SW480 (cell line): ENCODE measurements at regions not wholly inside any gene's neighbourhood (a gene's known extent, or its start where the extent isn't known, plus 50 kb on each side); places are given as distances from the start of the nearest gene placed in this dataset.
A peak's percentile ranks its signal among the peaks of the same experiment; 100 is the strongest.
"Not testable (repeated sequence)": the region's sequence is repeated elsewhere in the genome, so short reads cannot be mapped to it uniquely, and the experiment has no call there.

Source experiments
- DNase-seq: peaks from one replicate; pipeline ENCODE4 v3.0.0-alpha.2; 2016; ENCODE audit warnings: low spot score

- DNase-seq, result no peak
Measured at GRCh38 chr9:108062680-108063079, 573.1 kb upstream of the KLF4 start.

DNA sequence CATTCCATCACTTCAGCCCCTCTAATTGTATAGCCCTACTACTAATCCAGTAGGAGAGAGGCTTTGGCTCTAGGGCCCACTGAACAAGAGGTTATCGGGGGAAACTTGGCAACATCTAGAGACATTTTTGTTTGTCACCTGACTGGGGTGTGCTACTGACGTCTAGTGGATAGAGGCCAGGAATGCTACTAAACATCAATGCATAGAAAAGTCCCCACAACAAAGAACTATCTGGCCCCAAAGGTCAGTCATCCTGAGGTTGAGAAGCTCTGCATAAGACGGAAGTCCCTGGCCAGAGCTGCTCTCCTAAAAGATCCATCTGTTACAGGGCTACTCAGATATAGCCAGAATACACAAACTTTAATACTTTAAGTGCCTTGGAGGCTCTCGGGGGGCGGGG is 570.6 kb upstream of the KLF4 start:
- peak; percentile 37 for DNase-seq

DNA sequence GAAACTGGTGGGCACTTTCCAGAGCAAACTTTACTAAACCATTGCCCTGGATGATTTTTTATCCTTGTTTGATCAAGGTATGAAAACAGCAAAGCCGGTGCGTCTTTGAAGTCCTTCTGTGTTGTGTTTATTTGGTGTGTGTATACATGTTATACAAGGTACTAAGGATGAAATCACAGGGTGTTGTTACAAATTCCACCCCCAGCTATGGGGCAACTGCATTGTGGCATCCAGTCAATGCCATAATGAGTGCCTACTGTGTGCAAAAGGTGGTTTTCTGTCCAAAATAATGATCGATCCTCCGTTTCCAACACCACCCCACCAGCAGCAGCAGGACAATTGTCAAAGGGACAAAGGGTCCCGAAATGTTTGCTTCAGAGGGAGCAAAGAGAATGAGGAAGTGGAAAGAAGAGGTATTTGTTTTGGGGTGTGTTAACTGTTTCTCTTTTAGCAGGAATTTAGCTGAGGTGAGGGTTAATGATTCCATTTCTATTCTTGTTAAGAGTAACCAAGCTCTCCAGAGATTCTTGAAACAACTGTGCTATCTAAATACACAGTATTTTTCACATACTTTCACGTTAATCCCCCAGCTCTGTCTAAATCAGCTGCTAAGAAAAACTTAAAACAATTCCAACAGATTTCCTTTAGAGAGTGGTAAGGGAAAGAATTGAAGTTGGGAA is 568.7 kb upstream of the KLF4 start:
- peak; percentile 55 for DNase-seq

DNA sequence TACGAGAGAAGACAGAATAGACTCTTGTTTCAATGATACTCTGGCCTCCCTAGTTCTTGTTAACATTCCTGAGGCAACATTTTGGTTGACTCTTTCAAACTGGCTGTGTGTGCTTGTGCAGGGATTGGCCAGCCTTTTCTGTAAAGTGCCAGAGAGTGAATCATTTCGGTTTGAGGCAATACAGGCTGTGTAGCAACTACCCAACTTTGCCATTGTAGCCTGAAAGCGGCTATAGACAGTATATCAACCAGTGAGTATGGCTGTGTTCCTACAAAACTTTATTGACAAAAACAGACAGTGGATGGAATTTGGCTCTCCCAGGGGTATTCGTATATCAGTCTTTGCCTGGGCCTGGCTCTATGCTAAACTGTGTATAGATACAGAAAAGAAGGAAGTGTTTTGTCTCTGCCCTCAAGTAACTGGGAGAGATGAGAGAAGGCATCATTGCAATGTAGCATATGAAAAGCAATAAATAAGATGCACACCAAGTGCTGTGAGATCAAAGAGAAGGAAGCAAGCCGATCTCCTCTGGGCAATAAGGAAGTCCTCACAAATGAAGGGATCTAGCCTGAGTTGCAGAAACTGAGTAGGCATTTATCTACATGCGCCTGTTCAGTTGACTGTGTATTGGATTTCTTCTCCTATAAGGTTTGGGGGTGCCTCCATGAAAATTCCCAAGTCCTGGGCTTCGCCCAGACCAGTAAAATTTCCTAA is 568.0 kb upstream of the KLF4 start:
- DNase-seq, result peak; percentile 75

DNA sequence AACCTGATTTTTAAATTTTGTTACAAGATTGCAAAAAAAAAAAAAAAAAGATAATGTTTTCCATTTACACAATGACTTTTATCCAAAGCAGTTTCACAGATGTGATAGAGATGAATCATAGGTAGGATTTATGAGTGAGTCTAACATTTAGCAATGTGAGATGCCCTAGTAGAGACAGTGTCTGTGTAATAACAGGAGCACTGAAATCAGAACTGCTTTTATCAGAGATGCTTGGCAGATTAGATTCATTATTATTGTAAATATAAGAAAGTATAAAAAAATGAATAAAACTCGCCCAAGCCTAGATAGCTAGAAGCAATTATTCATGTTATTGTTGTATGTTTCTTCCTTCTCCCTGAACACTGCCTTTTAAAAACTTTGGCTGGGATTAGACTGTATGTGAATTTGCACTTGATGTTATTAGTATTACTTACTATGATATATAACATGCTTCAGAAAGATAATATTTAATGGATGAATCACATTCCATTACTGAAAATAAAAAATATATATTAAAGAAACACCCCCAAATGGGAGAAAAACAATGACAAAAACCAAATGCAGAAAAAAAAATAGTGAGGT is 567.3 kb upstream of the KLF4 start:
- peak; percentile 62 for DNase-seq

GRCh38 chr9:108056084-108056804 is 566.7 kb upstream of the KLF4 start:
- no peak for DNase-seq

DNA sequence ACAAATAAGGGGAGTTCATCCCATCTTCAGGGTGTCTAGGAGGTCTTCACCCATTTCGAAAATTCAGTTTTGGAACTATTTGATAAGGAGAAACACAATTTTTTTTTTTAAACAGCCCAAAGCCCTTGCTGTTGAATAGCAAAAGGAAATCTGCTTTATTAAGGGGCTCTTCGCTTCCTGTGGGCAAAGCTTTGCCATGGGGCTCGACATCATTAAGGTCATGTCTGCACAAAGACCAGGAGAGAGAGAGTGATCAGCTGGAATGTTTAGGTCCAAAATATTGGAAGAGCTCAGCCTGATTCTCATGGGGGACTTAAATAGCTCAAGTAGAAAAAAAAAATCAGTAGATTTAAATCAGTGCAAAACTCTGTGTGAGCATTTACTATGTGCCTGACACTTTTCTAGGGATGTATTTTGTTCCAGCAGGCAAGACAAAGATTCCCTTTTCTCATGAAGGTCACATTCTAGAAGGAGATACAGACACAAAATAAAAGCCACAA is 564.6 kb upstream of the KLF4 start:
- DNase-seq, result no peak

- DNase-seq, result no peak
Measured at GRCh38 chr9:108053555-108054061, 564.0 kb upstream of the KLF4 start.

DNA sequence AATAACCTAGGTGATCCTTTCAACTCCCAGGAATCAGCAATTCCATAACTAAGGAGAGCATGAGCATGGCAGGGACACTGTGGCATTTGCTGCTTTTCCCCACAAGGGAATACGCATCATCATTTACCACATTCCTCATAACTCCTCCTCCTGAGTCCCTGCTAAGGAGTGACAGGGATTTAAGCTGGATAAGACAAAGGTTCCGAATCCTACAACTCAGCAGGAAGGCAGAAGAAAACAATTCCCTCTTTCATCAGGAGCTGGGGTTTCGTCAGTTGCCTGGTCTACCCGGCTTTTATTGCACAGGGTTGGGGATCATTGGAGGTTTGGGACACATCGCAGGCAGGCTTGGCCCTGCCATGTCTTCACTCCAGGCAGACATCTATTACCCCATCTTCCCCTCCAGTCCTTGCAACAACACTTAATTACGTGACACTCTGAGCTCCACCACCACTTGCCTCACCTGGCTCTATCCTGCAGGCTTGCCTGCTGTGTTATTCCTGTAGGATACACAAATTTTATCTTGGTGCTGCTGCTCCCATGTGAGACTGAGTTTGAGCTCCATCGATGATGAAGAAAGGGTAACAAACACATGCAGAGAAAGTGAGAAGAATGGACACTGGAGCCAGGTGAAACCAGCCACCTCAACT is 563.0 kb upstream of the KLF4 start:
- no peak for DNase-seq

DNA sequence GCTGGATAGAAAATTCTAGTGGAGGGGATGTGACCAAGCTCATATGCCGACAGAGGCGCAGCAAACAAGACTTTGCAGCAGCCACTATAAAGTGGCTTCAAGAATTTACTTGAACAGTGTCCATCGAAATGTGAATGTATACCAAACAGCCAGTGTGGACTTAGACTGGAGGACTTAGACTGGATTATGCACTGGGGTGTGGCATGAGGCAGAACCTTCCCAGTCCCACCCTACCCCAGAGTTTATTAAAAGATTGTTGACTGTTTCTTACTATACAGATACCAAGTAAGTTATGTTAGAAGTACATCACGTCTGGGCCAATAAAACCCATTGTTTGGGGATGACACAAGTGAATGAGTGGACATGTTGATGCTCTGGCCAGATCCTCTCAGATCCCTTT is 561.3 kb upstream of the KLF4 start:
- no peak for DNase-seq

GRCh38 chr9:108049671-108050494 is 560.3 kb upstream of the KLF4 start:
- DNase-seq, result no peak

DNA sequence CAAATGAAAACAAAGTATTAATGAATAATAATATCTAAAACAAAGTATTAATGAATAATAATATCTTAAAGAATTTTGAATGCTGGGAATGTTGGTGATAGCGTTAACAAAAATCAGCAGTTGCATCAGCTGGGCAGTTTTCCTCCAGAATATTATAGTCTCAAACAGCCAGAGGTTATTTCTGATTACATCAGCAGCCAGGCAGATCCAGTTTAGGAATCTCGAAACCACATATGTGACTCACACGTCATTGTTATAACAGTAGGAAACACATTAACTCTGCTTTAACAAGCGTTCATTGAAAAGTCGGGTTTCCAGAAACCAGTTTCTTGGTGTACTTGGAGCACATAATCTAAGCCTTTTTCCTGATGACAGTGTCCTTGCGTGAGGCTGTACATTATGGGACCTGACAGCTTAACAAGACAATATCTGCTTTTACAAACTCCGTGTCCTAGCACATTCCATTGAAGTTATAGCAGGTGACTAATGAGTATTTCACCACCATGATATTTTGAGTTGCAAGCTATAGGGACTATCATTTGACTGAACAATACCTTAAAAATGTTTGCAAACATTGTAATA is 559.5 kb upstream of the KLF4 start:
- peak; percentile 96 for DNase-seq

- peak; percentile 33 for DNase-seq
Measured at GRCh38 chr9:108048406-108049025, 558.9 kb upstream of the KLF4 start.

GRCh38 chr9:108047777-108048176 is 558.2 kb upstream of the KLF4 start:
- not testable (repeated sequence) for DNase-seq

DNA sequence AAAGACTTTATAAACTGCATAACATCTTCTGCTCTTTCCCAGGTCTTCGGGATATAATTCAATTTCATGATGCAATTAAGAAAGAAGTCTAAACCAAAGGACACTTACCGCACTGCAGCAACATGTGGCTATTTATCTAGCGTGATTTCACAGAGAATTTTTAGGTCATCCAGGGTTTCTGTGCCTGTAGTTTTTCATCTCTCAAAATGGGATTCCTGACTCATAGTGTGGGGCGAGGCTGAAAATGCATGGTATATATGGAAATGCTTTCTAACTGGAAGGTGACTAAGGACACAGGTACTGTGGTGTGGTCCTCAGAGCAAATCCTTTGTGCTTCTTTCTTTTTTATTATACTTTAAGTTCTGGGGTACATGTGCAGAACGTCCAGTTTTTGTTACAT is 557.7 kb upstream of the KLF4 start:
- no peak for DNase-seq

DNA sequence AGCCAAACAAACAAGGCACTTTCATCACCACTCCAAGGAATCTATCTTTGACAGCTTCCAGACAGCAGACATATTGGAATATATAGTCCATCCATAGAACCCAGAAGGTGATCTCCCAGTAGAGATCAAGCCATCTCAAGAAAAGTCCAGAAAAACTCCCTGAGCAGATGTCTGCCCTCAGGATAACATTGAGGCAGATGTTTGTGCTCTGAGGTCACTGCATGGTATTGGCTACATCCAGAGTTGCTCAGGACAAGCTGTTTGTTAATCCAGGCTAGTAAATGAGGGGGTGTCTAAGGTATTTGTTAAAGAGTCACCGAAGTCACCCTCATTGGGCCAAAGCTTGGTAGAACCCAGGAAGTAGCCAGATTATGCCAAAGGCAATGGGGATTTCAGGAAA is 556.3 kb upstream of the KLF4 start:
- DNase-seq, result no peak

DNA sequence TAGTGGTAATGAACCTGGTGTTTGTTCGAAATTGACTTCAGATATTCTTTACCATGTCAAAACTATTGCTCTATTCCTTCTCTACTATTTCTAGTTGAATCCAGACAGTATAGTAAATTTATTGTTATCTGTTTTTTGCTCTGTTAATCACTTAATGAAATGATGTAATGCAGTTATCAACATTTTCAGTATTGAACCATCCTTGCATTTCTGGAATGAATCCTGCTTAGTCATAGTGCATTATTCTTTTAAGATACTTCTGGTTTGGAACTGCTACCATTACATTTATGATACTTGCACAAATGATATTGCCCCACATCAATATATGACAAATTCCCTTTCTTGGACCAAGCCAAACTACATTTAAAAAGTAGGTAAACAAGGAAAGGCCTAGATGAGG is 554.0 kb upstream of the KLF4 start:
- no peak for DNase-seq

DNA sequence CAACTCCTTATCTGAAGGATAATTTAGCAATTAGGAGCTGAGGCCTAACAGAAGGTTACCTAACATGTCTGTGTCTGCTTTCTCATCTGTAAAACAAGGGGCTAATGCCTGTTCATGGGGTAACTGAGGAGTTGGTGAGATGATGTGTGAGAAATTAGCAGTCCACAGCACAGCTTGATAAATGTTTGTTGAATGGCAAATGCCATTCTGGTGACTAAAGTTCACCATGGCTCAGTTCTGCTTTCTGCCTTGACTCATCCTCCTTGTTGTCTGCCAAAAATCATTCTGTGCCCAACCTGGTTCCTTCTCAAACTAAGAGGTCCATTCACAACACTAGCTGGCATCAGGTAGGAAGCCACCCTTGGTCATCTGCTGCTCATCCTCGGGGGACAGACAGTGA is 552.0 kb upstream of the KLF4 start:
- no peak for DNase-seq

GRCh38 chr9:108040783-108041182 is 551.2 kb upstream of the KLF4 start:
- DNase-seq, result no peak

- DNase-seq, result no peak
Measured at GRCh38 chr9:108039493-108039892, 549.9 kb upstream of the KLF4 start.
